Activated CD4-positive, alpha-beta T cell treated with anti-CD3 and anti-CD28 coated beads for 4 hours (primary cell): ENCODE measurements at regions not wholly inside any gene's neighbourhood (a gene's known extent, or its start where the extent isn't known, plus 50 kb on each side); places are given as distances from the start of the nearest gene placed in this dataset.
"Not testable (repeated sequence)": the region's sequence is repeated elsewhere in the genome, so short reads cannot be mapped to it uniquely, and the experiment has no call there.

Source experiments
- DNase-seq, 2 donors: peaks; one replicate each; pipeline ENCODE4 v3.0.0-alpha.2; 2020

- DNase-seq, result no peak
Measured at GRCh38 chr16:29126616-29127015, 141.8 kb downstream of the LAT start.

GRCh38 chr16:29126057-29126494, 141.2 kb downstream of the LAT start:
- no peak for DNase-seq

- no peak for DNase-seq
Measured at GRCh38 chr16:29124828-29125227, 140.0 kb downstream of the LAT start.

GRCh38 chr16:29124162-29124561, 139.3 kb downstream of the LAT start:
- not testable (repeated sequence) for DNase-seq

DNA sequence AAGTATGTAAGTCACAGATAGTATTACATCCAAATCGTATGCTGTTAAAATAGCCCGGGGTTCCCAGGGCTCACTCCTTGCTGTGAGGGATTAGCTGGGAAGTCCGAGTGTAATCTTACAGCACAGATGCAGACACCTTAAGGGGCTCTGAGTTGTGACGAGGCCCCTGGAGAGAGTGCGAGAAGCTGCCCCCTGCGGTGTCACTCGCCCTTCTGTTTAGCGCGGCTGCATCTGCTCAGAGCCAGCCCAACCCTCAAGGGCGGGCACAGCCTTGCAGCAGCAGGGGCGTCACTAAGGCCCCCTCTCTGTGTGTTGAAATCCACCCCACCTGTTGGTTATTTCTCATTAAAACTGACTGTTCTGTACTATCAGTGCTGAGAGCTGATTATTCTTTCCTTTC, 135.8 kb downstream of the LAT start:
- DNase-seq, result not testable (repeated sequence)

DNA sequence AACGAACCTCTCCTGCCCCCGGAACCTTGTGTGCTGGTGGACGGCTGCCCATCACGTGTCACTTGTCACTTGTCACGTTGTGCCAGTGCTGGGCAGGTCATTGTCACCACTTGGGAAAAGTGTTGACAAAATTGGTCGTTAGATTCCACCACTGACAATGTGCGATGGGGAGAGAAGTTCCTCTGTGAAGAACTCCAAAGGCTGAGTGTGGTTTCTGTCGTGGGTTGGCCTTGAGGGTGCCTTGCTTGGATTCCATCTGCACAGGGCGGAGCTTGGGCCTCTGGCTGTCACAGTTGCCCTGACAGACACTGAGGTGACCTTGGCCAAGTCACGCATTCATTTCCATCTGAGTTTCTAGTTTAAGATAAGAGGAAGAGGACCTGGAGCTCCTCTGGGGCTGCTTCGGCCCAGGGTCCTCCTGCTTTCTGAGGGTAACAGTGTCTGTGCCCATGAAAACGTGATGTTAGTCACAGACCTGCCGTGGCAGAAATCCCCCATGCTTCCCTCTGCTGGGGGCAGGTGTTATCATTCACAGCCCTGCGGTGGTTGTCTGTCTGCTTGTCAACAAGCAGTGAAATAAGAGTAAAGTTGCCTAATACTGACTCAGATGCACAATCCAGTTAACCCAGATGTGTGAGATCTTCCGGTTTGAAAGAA, 133.6 kb downstream of the LAT start:
- not testable (repeated sequence) for DNase-seq

GRCh38 chr16:29117631-29118030, 132.8 kb downstream of the LAT start:
- DNase-seq, result no peak

- DNase-seq, result no peak
Measured at GRCh38 chr16:29116980-29117379, 132.1 kb downstream of the LAT start.

- DNase-seq, result not testable (repeated sequence)
Measured at GRCh38 chr16:29116207-29116606, 131.4 kb downstream of the LAT start.

- not testable (repeated sequence) for DNase-seq
Measured at GRCh38 chr16:29115802-29116141, 130.9 kb downstream of the LAT start.

- peak in 1 of 2 donors; percentile 13 for DNase-seq
Measured at GRCh38 chr16:29114989-29115801, 130.3 kb downstream of the LAT start.

DNA sequence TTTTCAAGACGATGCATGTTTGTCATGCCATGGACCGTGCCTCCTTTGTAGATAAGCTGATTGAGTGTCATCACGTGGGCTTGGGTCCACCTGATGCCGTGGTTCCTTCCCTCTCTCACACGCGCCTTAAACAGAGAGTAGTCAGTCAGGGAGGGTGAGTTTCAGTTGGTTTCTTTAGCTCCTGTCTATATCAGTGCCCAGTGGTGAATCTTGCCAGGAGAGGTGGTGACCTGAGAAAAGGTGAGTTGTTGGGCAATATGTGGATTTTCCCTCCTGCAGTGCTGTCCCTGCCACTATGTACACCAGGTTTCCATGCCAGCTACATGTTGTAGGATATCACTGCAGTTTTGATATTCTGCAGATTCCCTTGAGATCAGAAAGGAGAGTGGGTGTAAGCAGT, 129.7 kb downstream of the LAT start:
- DNase-seq, result no peak

DNA sequence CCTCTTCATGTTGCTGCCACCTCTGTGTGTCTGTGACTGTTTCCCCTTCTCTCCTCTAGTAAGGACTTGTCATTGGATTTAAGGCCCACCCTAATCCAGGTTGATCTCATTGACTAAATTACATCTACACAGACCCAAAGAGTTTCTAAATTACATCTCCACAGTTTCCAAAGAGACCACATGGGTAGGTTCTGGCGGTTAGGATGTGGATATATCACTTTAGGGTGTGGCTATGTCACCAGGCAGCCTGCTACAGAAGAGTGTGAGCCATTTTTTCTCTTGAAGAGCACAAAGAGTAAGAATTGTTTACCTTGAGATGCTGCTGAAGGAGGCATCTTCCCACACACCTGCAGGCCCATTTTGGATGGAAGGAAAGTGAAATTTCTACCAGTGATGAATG, 128.6 kb downstream of the LAT start:
- DNase-seq, result not testable (repeated sequence)

- DNase-seq, result no peak
Measured at GRCh38 chr16:29112755-29113347, 128.0 kb downstream of the LAT start.

DNA sequence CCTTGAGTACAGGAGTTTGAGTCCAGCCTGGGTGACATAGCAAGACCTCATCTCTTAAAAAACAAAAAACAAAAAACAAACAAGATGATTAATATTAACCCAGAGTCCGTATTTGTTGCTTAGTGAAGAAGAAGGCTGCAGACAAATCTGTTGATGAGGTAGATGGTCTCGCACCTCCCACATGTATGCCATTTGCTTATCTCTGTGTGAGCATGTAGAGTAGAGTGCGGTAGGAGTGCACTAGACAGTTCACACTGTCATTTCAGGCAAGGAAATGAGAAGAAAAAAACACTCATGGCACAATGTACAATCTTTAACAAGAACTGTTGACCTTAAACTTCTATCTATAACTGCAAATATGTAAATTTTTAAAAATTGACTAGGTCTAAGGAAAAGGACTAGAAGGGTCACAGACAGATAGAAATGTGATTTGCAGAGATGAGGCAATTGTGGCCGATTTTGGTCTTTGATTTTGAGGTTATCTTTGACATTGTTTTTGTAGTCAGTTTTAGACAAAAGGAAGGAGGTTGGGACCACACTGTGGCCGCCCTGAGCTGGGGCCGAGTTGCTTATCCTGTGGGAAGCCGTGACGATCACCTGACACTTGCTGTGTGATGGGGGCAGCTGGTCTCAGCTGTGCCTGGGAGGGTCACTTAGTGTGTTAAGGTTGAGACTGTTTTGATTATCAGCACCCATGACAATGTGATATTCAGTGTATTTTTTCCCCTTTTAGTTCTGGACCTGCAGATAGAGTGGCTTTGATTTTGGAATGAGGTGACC, 127.2 kb downstream of the LAT start:
- not testable (repeated sequence) for DNase-seq

DNA sequence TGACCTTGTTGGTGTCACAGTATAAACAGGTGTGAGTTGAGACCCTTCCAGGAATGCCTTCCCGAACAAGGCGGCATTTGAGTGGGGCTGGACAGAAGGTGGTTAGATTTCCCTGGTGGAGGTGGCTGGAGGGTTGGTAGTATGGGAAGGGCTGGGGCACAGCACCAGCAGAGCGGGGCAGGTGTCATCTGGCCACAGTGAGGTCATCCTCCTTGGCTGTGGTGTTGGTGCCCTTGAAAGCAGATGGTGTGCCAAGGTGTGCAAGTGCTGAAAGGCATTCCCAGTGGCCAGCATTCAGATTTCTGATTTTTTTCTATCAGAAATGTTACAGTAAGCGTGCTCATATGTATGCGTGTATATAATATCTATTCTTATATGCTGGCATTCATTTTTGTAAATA, 126.6 kb downstream of the LAT start:
- DNase-seq, result no peak

DNA sequence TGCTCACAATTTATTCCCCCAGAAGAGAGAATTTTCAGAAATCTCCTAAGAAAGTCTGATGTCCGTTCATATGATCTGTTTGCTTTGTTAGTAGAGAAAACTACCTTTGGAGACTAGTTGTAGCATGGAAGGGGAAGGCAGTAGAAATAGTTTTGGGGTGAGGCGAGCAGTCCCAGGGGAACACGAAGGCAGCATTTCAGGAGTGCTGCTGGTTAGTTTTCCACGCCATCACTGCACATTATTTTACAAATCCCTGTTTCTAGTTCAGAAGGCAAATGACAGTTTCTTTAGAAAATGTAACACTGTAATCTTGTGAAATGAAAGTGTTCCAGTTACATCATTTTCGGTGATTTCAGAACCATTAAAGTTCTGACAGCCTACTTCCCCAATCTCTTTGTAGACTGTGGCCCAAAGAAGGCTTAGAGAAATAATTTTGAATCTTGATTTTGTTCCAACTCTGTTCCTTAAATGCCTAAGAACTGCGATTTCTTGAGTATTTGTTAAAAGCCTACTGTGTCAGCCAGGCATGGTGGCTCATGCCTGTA, 123.8 kb downstream of the LAT start:
- not testable (repeated sequence) for DNase-seq

DNA sequence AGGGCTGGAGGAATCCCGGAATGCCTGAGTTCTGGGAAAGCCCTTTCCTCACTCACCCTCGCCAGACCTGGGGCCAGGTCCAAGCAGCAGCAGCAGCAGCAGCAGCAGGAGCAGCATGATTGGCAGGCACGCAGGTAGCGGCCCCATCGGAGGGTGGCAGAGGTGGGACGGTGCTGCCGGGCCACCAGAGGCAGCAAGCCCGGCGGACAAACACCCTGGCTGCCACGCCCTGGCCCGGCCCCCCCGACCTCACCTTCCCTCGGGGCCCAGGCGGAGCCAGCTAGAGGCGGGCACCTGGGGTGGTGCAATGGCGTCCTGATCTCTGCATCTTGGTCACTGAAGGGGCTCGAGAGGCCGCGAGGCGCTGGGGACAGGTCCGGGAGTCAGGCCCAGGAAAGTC, 122.4 kb downstream of the LAT start:
- no peak for DNase-seq

GRCh38 chr16:29106259-29106908, 121.5 kb downstream of the LAT start:
- DNase-seq, result not testable (repeated sequence)

- not testable (repeated sequence) for DNase-seq
Measured at GRCh38 chr16:29104600-29104999, 119.7 kb downstream of the LAT start.

DNA sequence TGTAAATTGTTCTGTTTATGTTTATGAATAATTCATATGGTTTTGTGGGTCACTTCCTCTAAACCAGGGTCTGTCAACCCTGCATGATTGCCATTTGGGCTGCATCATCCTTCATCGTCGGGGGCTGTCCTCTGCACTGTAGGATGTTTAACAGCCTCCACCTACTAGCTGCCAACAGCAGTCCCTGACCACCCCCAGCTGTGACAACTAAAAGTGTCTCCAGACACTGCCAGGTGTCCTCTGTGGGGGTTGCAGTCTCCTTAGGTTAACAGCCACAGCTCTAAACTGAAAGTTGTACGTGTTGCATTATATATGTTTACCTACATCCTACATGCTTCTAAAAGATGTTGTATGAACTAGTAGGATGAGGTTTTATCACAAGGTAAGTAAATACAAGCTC, 113.1 kb downstream of the LAT start:
- not testable (repeated sequence) for DNase-seq
